Stimulated activated CD4-positive, alpha-beta T cell treated with anti-CD3 and anti-CD28 coated beads, Interleukin-1b, Interleukin-23, amount 100 ng/mL, for 1 hour (primary cell): ENCODE measurements at regions not wholly inside any gene's neighbourhood (a gene's known extent, or its start where the extent isn't known, plus 50 kb on each side); places are given as distances from the start of the nearest gene placed in this dataset.
A peak's percentile ranks its signal among the peaks of the same experiment; 100 is the strongest.

Experiments
- DNase-seq, 2 donors: peaks; one replicate each; pipeline ENCODE4 v3.0.0-alpha.2; 2020; ENCODE audit warnings: low read depth in 2 of 2

DNA sequence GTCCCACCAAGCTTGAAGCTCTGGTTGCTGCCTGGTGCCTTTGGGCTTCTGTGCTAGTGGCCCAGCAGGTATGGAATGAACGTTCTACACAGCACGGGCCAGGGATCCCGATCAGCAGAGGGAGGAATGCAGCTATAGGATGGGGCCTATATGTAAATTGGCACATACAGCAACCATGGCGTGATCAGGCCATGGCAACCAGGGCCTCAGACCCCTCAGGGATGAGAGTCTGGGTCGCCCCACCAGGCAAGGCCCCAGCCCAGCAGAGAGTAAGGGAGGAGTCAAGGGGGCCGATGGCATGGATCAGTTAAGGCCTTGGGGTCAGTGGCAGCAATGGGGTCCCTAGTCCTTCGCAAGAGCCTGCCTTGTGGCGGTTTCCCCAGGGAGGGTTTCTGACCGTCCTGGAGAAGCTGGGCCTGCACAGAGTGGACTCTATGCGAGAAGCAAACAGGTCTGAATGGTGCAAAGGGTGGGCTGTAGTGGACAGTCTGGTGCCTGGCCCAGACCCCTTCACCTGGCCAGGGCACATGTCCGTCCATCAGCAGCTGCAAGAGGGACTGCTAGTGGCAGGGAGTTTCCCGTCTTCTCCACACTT lies 98.2 kb upstream of the SLC22A11 start:
- DNase-seq, result no peak

DNA sequence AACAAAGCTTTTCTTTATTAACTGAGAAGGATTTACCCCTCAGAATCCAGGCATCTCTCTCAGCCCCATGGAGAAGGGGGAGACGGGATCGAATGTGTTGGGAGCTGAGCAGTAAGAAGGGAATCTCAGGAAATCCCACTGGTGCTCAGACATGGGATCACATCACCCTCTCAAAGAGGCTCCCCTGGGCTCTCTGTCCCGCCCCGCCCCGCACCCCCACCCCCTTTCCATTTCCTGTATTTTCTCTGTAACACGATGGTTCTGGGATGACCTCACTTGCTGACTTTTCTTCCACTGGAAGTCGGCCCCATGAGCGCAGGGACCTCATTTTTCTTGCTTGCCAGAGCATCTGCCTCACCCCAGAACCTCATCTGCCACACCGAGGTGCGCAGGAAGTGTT lies 96.7 kb upstream of the SLC22A11 start:
- no peak for DNase-seq

DNA sequence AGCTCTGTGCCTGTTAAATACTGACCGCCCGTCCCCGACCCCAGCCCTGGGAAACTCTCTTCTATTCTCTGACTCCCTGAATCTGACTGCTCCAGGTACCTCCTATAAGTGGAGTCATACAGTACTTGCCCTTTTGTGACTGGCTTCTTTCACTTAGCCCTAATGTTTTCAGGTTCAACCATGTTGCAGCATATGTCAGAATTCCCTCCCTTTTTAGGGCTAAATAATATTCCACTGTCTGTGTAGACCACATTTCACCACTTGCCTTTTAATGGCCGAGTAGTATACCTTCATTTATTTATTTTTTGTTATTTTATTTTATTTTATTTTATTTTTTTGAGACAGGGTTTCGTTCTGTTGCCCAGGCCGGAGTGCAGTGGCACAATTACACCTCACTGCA lies 96.1 kb upstream of the SLC22A11 start:
- no peak for DNase-seq

DNA sequence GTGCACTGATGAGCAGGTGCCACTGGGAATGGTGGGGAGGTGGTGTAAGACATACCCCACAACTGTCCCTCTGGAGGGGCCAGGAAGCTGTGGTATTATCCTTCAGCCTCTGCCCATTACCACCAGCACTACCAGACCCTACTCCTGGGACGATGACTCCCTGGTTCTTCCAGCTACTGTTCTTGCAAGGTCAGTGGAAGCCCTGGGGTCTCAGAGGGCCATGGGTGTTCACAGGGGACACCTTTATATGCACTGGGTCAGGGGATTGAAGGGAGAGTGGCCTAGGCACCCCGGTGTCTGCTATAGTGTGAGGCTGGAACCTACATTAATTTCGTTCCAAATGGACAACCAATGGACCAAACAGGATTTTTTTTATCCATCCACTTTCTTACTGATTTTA lies 94.7 kb upstream of the SLC22A11 start:
- no peak for DNase-seq

DNA sequence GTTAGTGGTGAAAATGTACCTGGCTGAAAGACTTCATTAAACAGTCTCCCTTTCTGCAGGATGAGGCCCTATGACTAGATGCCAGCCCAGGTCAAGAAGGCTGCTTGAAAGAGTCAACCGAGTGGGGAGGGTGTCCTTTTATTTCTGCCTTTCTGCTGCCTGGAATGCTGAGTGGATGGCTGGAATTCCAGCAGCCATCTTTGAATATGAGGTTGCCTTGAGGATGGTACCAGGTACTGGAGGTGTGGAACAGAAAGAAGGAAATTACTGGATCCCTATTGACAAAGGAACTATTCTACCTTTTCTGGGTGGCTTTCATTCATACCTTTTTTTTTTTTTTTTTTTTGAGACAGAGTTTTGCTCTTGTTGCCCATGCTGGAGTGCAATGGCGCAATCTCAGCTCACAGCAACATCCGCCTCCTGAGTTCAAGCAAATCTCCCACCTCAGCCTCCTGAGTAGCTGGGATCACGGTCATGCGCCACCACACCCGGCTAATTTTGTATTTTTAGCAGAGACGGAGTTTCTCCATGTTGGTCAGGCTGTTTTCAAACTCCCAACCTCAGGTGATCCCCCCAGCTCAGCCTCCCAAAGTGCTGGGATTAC lies 89.5 kb upstream of the SLC22A11 start:
- DNase-seq, result no peak

DNA sequence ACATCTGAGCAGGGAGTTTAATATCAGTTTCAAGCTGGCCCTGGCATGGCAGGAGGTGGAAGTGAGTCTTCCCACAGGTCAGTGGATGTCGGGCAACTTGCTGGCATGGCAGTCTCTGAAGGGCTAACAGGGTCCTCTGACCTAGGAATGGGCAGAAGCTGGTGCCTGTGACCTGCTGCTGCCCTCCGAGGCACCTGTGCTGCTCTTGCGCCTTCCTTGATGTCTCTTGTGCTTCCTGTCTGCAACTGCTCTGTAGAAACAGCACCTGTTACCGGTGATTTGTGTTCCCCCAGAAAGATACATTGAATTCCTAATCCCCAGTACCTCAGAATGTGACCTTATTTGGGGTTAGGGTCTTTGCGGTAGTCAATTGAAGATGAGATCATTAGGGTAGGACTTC lies 86.5 kb upstream of the SLC22A11 start:
- no peak for DNase-seq

DNA sequence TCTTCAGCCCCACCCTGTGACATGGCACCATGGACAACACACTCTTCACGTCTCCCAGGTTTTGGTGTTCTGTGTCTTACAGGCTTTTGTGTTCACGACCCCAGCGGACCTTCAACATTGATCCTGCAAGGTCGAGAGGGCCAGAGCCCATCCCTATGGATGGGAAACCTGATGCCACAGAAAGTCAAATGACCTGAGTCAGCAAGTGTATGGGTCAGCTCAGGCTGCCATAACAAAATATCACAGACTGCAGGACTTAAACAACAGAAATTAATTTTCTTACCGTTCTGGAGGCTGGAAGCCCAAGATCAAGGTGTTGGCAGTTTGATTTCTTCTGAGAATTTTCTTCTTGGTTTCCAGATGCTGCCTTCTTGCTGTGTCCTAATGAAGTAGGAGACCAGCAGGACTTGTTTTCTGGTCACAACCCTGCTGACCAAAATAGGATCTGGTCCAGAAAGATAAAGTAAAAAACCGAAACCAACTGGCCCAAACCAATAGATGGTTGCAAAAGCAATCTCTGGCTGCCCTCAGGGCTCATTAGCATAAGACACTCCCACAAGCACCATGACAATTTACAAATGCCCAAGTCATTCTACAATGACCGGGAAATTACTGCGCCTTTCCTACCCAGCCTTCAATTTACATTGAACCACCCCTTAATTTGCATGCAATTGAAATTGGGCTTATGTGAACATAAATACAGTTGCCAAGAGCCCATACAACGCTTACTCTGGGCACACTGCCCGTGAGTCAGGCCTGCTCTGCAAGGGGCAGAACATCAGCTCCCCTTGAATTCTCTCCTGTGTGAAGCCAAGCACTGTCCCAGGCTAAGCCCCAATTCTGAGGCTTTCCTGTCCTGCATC lies 82.9 kb upstream of the SLC22A11 start:
- no peak for DNase-seq

DNA sequence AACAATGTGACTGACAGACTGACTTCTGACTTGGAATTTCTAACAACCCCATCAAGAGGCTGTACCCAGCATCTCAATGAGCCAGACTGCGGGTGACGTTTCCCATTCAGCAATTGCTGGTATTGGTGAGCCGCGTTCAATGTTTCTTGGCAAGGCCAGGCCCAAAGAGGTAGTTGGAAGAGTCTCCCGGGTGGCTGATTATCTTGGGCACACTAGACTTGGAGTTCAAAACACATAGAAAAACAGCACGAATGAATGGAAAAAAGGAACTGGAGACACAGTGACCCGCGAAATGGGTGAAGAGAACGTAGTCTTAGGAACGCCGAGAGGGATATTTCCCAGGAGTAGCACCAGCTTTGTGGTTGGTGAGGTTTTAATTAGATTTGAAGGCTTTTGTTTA lies 81.1 kb upstream of the SLC22A11 start:
- no peak for DNase-seq

DNA sequence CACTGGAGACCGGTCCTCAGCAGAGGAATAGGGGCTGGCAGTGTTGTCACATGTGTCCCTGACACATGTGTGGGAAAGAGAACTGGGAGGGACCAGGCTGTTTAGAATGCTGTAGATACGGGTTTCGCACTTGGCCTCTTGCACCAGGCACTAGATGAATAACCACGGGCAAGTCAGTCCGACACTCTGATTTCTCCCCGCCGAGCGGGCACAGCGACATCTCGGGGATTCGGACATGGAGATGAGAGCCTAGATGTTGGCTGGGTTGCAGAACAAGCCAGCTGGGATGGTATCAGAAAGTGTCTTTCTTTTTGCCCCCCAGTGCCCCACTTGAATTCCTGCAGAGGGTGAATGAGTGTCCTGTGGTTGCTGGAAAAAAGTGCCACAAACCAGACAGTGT lies 80.6 kb upstream of the SLC22A11 start:
- no peak for DNase-seq

DNA sequence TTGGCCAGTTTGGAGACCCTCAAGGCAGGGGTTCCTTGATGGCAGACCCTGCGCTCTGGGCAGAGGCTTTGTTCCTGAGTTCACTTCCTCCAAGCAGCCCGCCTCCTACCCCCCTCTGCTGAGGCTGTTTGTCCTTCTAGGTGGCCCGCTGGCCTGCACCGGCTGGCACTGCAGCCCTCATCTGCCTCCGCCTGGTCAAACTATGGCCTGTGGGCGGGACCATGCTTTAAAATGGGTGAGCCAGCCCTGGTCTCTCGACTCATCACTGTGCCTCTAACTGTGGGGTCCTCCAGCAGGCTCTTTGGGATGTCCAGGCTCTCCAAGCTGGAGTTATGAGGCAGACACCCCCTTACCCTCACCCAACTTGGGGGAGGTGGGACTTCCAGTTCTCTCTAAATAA lies 78.9 kb upstream of the SLC22A11 start:
- DNase-seq, result no peak

DNA sequence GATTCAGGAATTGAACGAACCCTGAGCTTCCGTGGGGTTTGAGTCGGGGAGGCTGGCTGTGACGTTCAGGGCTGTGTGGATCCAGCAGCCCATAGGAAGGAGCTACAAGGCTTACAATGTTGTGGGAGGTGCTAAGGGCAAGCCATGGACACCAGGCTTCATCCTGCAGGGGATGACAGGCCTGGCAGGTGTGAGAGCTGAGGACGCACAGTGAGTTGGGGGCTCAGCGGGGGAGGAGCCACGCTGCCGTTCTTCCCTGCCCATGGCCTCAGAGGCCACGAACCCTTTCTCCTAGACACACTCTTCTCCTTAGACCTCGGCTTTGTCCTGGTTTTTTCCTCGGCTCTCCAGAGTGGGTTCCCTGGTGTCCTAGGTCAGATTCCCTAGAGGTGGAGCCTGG lies 78.1 kb upstream of the SLC22A11 start:
- no peak for DNase-seq

DNA sequence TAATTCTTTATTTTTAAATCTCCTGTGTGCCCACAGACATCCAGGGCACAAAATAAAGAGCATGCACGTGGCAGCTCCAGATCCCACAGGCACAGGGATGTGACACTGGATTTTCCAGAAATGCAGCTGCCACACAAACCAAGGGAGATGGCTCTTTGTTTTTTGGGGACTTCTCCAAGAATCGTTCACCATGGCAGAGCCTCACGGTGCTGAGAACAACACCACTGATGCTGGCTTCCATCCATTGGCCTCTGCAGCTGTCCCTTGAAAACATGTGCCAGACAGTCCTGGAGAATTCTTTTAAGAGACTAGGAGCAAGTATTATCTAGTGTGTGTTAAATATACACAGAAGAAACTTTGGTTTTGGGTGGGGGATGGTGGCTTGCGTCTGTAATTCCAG lies 73.2 kb upstream of the SLC22A11 start:
- no peak for DNase-seq

DNA sequence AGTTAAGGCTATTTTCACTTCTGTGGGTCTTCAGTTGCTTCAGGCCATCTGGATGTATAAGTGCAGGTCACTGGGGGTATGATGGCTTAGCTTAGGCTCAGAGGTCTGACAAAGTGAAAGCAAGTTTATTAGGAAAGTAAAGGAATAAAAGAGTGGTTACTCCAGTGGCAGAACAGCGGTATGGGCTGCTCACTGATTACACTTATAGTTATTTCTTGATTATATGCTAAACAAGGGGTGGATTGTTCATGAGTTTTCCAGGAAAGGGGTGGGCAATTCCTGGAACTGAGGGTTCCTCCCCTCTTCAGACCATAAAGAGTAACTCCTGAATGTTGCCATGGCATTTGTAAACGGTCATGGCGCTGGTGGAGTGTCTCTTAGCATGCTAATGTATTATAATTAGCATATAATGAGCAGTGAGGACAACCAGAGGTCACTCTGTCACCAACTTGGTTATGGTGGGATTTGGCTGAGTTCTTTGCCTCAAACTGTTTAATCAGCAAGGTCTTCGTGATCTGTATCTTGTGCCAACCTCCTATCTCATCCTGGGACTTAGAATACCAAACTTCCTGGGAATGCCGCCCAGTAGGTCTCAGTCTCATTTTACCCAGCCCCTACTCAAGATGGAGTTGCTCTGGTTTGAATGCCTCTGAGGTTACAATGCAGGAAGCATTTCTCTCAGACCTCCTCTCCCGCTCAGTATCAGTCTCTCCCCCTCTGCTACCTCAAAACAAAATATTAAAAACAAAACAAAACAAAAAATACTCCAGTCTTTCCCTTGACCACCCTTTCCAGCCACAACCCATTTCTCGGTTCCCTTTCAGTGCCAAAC lies 71.3 kb upstream of the SLC22A11 start:
- DNase-seq, result no peak

DNA sequence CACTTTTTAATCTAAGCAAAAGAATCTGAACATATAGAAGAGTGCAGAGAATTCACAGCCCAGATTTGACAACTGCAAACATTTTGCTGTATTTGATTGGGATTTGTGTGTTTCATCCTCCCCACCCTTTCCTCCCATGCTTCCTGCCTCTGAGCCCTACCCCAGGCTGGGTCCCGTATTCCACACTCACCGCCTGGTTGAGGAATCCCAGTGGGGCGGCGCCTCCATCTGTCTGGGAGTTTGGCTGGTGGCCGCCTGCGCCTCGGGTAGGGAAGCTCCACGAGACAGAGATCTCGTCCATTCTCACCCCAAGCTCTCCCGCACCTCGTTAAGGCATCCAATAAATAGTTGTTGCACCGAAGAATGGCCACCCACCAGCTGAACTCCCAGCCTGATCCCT lies 70.7 kb upstream of the SLC22A11 start:
- DNase-seq, result no peak

DNA sequence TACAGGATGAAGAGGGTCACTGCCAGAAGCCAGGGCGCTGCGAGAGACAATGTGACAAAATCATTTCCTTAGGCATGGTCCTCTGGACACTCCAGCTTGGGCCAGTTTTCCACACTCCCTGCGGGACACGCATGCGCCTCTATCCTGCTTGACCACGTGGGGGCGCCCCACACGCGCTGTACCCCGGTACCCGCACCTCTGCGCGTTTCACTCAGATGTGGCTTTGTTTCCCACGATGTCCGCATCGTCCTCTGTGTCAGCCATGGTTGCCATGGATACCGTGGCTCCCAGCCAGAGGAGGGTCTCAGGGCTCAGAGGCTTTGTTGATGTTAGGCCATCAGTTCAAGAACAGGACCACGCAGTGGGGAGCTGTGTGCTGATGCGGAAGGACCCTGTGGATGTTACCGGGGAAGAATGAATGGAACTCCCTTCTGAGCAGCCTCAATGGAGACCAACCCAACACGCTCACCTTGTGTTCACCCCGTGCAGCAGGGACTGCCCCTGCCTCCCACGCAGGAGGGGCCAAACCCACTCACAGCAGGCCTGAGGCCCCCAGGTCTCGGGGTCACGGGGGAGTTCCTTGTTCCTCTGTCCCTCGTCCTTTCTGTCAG lies 65.8 kb upstream of the SLC22A11 start:
- peak in 1 of 2 donors; percentile 7 for DNase-seq

DNA sequence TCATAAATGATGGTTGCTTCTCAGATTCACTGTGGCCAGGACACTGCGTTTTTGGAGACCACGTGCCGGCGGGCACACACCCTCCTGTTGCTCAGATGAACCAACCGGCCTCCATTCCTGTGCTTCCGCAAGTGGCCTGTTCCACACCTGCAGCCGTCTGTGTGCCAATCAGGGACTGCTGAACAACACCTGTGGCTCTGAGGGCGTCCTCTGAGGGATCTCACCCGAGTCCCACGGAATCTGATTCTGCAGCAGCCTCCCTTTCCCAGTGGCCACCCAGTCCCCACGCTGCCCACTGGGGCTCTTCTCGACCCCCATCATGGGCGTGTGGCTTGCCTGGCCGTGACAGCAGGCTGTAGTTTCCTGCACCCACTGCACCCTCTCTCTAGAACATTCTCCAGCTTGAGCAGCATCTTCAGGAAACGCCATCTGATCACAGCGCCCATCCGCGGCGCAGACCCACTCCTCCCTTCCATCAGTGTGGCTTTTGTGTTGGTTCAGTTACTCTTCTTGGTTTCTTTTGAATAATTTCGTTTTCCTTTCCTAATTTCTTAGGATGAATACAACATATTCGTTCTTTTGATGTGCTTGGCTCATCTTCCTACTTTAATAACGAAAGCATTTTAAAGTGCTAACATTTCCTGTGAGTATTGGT lies 65.1 kb upstream of the SLC22A11 start:
- DNase-seq, result no peak

DNA sequence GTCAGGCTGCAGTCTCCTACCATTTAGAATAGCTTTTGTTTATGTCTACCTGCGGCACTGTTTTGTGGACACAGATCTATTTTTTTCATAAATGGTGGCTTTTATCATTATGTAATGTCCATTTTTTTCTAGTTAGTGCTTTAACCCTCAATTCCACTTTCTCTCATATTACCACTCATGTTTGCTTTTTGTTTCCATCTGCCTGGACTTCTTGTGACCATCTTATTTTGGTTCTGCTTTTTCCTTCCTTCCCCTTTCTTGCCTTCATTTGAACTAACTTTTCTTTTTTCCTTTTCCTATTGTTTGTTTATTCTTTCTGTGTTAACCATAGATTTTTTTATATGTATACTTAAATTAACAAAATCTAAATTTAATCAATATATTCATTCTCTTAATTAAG lies 63.2 kb upstream of the SLC22A11 start:
- no peak for DNase-seq

DNA sequence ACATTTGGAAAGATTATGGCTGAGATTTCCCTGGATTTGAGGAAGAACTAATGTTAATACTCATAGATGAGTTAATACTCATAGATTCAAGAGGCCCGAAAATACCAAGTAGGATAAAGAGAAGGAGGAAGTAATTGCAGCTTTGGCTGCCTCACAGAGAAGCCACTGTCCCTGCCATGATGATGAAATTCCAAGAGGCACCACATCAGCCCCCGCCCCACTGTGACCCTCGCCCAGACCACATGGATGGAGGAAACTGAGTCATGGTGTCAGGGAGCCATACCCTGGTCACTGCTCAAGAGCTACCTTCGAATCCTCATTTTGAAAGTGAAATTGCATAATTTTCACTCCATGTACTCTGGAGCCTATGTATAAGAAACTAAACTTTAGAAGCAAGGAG lies 57.6 kb upstream of the SLC22A11 start:
- DNase-seq, result no peak

DNA sequence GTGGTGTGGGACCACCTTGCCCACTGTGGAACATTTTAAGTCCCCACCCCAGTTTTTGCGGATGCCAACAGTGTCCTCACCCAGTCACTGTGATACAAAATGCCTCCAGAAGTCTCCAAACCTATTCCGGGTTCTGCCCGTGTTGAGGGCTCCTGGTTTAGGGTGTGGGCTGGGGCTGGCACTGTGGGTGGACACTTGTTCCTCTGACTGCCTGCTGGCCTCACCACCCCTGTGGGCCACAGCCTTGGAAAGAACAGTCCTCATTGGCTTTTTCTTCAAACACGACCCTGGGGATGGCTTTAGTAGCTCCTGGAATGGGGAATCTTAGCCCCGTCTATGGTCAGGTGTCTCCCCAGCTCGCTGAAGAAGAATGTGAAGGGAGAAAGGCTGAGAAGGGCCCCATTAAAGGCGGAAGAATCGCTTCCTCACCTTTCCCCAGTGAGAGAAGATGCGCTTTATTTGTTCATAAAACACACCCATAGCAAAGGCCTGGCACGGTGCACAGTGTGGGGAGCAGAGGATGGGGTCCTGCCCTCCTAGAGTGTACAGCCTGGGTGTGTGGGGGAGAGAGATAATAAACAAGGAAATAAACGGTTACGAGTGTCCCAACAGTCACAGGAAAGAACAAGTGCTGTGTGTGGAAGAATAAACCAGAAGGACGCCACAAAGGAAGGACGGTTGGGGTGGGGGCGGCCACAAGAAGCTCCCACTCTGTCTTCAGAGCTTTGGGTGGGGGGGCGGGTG lies 56.3 kb upstream of the SLC22A11 start:
- no peak for DNase-seq

DNA sequence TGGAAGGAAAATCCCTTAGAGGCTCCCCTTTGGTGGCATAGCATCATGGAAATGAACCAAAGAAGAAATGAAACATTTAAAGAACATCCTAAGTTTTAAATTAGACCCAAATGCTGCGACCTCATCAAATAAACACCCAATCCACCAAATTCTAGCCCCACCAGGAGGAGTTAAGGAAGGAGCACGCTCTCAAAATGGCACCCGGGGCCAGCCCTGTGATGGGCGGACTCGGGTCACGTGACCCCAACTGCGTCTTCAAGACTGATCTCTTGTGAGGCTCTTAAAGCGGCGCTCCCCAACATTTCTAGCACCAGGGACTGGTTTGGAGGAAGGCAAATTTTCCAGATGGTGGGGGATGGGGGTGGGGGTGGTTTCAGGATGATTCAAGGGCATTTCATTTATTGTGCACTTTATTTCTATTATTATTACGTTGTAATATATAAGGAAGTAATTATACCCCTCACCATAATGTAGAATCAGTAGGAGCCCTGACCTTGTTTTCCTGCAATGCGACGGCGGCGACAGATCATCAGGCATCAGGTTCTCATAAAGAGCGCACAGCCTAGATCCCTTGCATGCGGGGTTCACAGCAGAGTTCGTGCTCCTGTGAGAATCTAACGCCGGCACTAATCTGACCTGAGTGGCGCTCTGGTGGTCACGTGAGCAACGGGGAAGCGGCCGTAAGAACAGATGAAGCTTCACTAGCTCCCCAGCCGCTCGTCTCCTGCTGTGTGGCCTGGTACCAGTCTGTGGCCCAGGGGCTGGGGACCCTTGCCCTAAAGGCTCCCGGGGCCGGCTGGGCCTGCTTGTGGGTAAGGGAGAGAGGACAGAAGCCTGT lies 55.3 kb upstream of the SLC22A11 start:
- DNase-seq, result no peak
